ENCODE measurements at regions not wholly inside any gene's neighbourhood (a gene's known extent, or its start where the extent isn't known, plus 50 kb on each side); places are given as distances from the start of the nearest gene placed in this dataset.

DNA sequence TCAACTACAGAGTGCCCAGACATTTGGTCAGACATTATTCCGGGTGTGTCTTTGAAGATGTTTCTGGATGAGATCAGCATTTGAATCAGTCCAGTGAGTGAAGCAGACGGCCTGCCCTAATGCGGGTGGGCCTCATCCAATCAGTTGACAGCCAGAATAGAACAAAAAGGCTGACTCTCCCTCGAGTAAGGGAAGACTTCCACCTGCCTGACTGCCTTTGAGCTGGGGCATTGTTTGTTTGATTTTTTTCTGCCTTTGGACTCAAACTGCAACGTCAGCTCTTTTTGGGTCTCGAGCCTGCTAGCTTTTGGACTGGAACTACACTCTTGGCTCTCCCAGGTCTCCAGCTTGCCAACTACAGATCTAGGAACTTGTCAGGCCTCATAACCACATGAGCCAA is 111.7 kb upstream of the AGAP1 start:
- TF ChIP-seq CTCF (IDR thresholded peaks at IDR 0.05) (no peak), POLR2A (IDR thresholded peaks at IDR 0.05) (no peak)
